ENCODE measurements at regions not wholly inside any gene's neighbourhood (a gene's known extent, or its start where the extent isn't known, plus 50 kb on each side); places are given as distances from the start of the nearest gene placed in this dataset.

DNA sequence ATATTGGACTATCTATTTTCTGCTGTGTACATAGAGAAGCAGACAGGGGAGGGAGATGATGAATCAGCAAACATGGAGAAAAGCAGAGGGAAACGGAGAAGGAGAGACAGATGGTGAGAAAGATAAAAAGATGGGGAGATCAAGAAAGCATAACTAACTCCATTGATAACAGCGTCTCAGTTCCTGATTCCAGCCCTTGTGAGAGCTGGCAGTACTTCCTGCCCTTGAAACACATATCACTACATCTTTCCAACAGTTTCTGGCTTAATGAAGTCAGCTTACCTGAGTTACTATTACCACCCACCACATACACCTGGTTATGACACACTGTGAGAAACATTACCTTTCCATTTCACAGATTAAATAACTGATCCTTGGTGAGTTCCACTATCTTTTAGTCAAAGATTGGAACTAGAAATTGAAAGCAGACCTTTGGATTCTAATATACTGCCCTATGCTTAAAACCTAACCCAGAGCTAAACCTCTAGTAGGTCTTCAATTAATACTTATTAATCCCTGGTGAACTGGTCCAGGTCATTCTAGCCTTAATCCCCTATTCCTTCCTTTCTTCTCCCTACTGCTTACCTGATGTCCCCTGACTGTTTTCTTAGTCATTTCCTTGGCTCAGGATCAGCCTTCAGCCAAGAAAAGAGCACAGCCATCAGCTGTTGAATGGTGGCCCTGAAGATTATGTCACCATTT, 346.6 kb upstream of the CCL2 start (continued):
- TF ChIP-seq, protein P1, sequence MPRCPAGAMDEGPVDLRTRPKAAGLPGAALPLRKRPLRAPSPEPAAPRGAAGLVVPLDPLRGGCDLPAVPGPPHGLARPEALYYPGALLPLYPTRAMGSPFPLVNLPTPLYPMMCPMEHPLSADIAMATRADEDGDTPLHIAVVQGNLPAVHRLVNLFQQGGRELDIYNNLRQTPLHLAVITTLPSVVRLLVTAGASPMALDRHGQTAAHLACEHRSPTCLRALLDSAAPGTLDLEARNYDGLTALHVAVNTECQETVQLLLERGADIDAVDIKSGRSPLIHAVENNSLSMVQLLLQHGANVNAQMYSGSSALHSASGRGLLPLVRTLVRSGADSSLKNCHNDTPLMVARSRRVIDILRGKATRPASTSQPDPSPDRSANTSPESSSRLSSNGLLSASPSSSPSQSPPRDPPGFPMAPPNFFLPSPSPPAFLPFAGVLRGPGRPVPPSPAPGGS (IDR thresholded peaks at IDR 0.05; ENCODE audit: borderline replicate concordance, insufficient read depth, low read depth, low read length, poor library complexity, severe bottlenecking), result no peak
- no peak for TF ChIP-seq FOS (IDR thresholded peaks at IDR 0.05; ENCODE audit: borderline replicate concordance, extremely low read depth, insufficient read length)
- TF ChIP-seq CBX5 (IDR thresholded peaks at IDR 0.05; ENCODE audit: low read depth), result no peak
- TF ChIP-seq, protein P2, sequence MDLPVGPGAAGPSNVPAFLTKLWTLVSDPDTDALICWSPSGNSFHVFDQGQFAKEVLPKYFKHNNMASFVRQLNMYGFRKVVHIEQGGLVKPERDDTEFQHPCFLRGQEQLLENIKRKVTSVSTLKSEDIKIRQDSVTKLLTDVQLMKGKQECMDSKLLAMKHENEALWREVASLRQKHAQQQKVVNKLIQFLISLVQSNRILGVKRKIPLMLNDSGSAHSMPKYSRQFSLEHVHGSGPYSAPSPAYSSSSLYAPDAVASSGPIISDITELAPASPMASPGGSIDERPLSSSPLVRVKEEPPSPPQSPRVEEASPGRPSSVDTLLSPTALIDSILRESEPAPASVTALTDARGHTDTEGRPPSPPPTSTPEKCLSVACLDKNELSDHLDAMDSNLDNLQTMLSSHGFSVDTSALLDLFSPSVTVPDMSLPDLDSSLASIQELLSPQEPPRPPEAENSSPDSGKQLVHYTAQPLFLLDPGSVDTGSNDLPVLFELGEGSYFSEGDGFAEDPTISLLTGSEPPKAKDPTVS (IDR thresholded peaks at IDR 0.05; ENCODE audit: low read depth, low read length), result no peak
- no peak for TF ChIP-seq PML (IDR thresholded peaks at IDR 0.05; ENCODE audit: low read length)
- no peak for TF ChIP-seq NR2C2 (IDR thresholded peaks at IDR 0.05; ENCODE audit: borderline replicate concordance, control insufficient read depth, insufficient read length, low read depth)

DNA sequence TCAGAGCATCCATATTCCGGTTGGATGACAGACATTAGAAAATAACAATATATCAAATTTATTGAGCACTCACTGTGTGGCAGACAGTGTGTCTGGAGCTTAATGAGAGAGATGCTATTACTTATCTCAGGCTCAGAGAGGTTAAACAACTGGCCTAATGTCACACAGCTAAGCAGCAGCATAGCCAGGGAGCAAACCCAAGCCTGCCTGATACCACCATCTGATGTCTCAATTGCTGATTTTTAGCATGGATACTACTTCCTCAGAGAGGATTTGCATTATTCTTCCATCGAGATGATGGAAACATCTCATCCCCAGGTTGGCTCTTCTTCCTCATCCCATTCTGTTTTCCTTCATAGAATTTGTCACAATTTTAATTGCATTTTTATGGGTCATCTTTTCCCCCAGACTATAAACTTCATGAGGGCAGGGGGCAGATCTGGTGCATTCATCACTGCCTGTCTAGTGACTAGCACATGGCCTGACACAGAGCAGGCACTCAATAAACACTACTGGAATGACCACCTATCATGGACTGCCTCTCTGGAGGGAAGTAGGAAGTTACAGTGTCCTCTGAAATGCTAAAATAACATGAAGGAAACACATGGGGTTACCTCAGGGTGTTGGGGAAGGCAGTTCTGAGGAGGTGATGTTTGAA, 344.8 kb upstream of the CCL2 start:
- Histone ChIP-seq H4K20me1 (ENCODE audit: control insufficient read depth, insufficient read depth) (no peaks in the 10 kb centered on the region), H3K27ac (ENCODE audit: control insufficient read depth, insufficient read depth) (no peak overlapping the region), H2AFZ (ENCODE audit: control insufficient read depth, low read depth, low read length) (no peak overlapping the region), H3K79me2 (ENCODE audit: control insufficient read depth, insufficient read depth, low read length) (no peaks in the 10 kb centered on the region), H3K27me3 (replicated peaks in 1 of 2; ENCODE audit: control insufficient read depth in 2 of 2, insufficient read depth in 2 of 2, low read length in 1 of 2) (no peaks in the 10 kb centered on the region; a peak in 1 of 4 replicates), H3K36me3 (ENCODE audit: control insufficient read depth in 2 of 2, insufficient read depth in 2 of 2, low read length in 1 of 2) (no peaks in the 10 kb centered on the region), H3K4me2 (ENCODE audit: control insufficient read depth, insufficient read depth) (no peak overlapping the region), H3K9me3 (replicated peaks; ENCODE audit: control insufficient read depth, insufficient read depth, low read length) (no peaks in the 10 kb centered on the region), H3K4me1 (ENCODE audit: control insufficient read depth, insufficient read depth, low read length) (no peaks in the 10 kb centered on the region), H3K4me3 (no peak overlapping the region), H3K9ac (ENCODE audit: control insufficient read depth, insufficient read depth, low read length) (no peak overlapping the region)
- intact Hi-C loops (cut with micrococcal nuclease; ENCODE audit: unreplicated experiment), result no loop called here
- WGBS (ENCODE audit: insufficient coverage, insufficient replicate concordance, low lambda C conversion rate, missing lambda C conversion rate), result 20% methylated on average over 2 of the region's 2 CpGs
- ATAC-seq (no peak), FAIRE-seq (no peak), DNase-seq (ENCODE audit: low read depth, low spot score) (no peak)
- TF ChIP-seq TARDBP (IDR thresholded peaks at IDR 0.05; ENCODE audit: borderline replicate concordance) (no peak), JUNB (IDR thresholded peaks at IDR 0.05) (no peak), NR2C1 (IDR thresholded peaks at IDR 0.05) (no peak), ZNF207 (IDR thresholded peaks at IDR 0.05; ENCODE audit: borderline replicate concordance) (no peak), BRCA1 (IDR thresholded peaks at IDR 0.05; ENCODE audit: low read depth, low read length) (no peak), CREB1 (IDR thresholded peaks at IDR 0.05; ENCODE audit: low read depth) (no peak)
- CTCF ChIA-PET, result no interaction called here
- SMC1A ChIA-PET (ENCODE audit: uncharacterized antibody, unreplicated experiment), result no interaction called here
- POLR2A ChIA-PET, result no interaction called here
- RAD21 ChIA-PET (ENCODE audit: unreplicated experiment), result no interaction called here
- in situ Hi-C loops (cut with MboI), result no loop called here
- no TSS peak for BruUV-seq (replicated peaks)

Measured in GM12878 (cell line).